ENCODE measurements at regions not wholly inside any gene's neighbourhood (a gene's known extent, or its start where the extent isn't known, plus 50 kb on each side); places are given as distances from the start of the nearest gene placed in this dataset.
"Not testable (repeated sequence)": the region's sequence is repeated elsewhere in the genome, so short reads cannot be mapped to it uniquely, and the experiment has no call there.

- no peak for ATAC-seq (ENCODE audit: low read depth)
- no peaks in the 10 kb centered on the region for H3K27me3 Mint-ChIP-seq
- peak overlapping the region; percentile 45 for H3K27ac Mint-ChIP-seq
- H3K9me3 Mint-ChIP-seq: no peaks in the 10 kb centered on the region
- no peaks in the 10 kb centered on the region for H3K36me3 Mint-ChIP-seq
- H3K4me1 Mint-ChIP-seq: peaks cover 34% of the 10 kb centered on the region
- DNase-seq (ENCODE audit: low spot score in 2 of 2): no peak
- no peak overlapping the region for H3K4me3 Mint-ChIP-seq
Measured at GRCh38 chr9:124133727-124134126, 122.2 kb downstream of the LHX2 start.

GRCh38 chr9:124134526-124134925 is 123.0 kb downstream of the LHX2 start:
- Mint-ChIP-seq H3K36me3 (no peaks in the 10 kb centered on the region), H3K4me1 (peaks cover 35% of the 10 kb centered on the region), H3K9me3 (no peaks in the 10 kb centered on the region), H3K27me3 (no peaks in the 10 kb centered on the region), H3K27ac (peak overlapping the region; percentile 55), H3K4me3 (no peak overlapping the region)
- ATAC-seq (ENCODE audit: low read depth): no peak
- no peak for DNase-seq (ENCODE audit: low spot score in 2 of 2)

- DNase-seq (ENCODE audit: low spot score in 2 of 2) (no peak), ATAC-seq (ENCODE audit: low read depth) (no peak)
- no peaks in the 10 kb centered on the region for H3K9me3 Mint-ChIP-seq
- H3K4me1 Mint-ChIP-seq: peaks cover 30% of the 10 kb centered on the region
- H3K27ac Mint-ChIP-seq: peak overlapping the region; percentile 1
- no peaks in the 10 kb centered on the region for H3K36me3 Mint-ChIP-seq
- peak overlapping the region; percentile 1 for H3K4me3 Mint-ChIP-seq
- no peaks in the 10 kb centered on the region for H3K27me3 Mint-ChIP-seq
Measured at GRCh38 chr9:124135813-124136365, 121.9 kb upstream of the NEK6 start.

- no peaks in the 10 kb centered on the region for H3K27me3 Mint-ChIP-seq
- H3K27ac Mint-ChIP-seq: peak overlapping the region; percentile 93
- ATAC-seq (ENCODE audit: low read depth) (peak; percentile 88), DNase-seq (ENCODE audit: low spot score in 2 of 2) (peak in 1 of 2 donors; percentile 27)
- H3K4me3 Mint-ChIP-seq: peak overlapping the region; percentile 71
- H3K36me3 Mint-ChIP-seq: no peaks in the 10 kb centered on the region
- H3K4me1 Mint-ChIP-seq: peaks cover 27% of the 10 kb centered on the region
- no peaks in the 10 kb centered on the region for H3K9me3 Mint-ChIP-seq
Measured at GRCh38 chr9:124137009-124137943, 120.5 kb upstream of the NEK6 start.

- no peaks in the 10 kb centered on the region for H3K27me3 Mint-ChIP-seq
Measured at GRCh38 chr9:124137944-124138335, 119.8 kb upstream of the NEK6 start.

GRCh38 chr9:124139001-124139400 is 118.7 kb upstream of the NEK6 start:
- no peak for ATAC-seq (ENCODE audit: low read depth)
- Mint-ChIP-seq H3K4me3 (no peak overlapping the region), H3K36me3 (no peaks in the 10 kb centered on the region), H3K27me3 (no peaks in the 10 kb centered on the region), H3K9me3 (no peaks in the 10 kb centered on the region), H3K4me1 (peaks cover 21% of the 10 kb centered on the region), H3K27ac (peak overlapping the region; percentile 69)
- DNase-seq (ENCODE audit: low spot score in 2 of 2): no peak

More at GRCh38 chr9:124137944-124138335, 119.8 kb upstream of the NEK6 start:
- DNase-seq (ENCODE audit: low spot score in 2 of 2) (no peak), ATAC-seq (ENCODE audit: low read depth) (no peak)
- Mint-ChIP-seq H3K4me1 (peaks cover 21% of the 10 kb centered on the region), H3K4me3 (peak overlapping the region; percentile 71), H3K36me3 (no peaks in the 10 kb centered on the region), H3K9me3 (no peaks in the 10 kb centered on the region), H3K27ac (peak overlapping the region; percentile 93)

GRCh38 chr9:124140941-124141568 is 116.7 kb upstream of the NEK6 start:
- no peak overlapping the region for H3K27ac Mint-ChIP-seq
- ATAC-seq (ENCODE audit: low read depth) (no peak), DNase-seq (ENCODE audit: low spot score in 2 of 2) (no peak)
- no peaks in the 10 kb centered on the region for H3K36me3 Mint-ChIP-seq
- peaks cover 14% of the 10 kb centered on the region for H3K4me1 Mint-ChIP-seq
- no peaks in the 10 kb centered on the region for H3K27me3 Mint-ChIP-seq
- H3K4me3 Mint-ChIP-seq: no peak overlapping the region
- H3K9me3 Mint-ChIP-seq: no peaks in the 10 kb centered on the region

GRCh38 chr9:124144561-124145123 is 113.1 kb upstream of the NEK6 start:
- H3K4me3 Mint-ChIP-seq; H3K27ac Mint-ChIP-seq; H3K9me3 Mint-ChIP-seq; H3K4me1 Mint-ChIP-seq; H3K27me3 Mint-ChIP-seq; DNase-seq (ENCODE audit: low spot score in 2 of 2); ATAC-seq (ENCODE audit: low read depth); H3K36me3 Mint-ChIP-seq: not testable (repeated sequence)

- H3K27ac Mint-ChIP-seq: no peak overlapping the region
- DNase-seq (ENCODE audit: low spot score in 2 of 2): no peak
Measured at GRCh38 chr9:124146031-124146561, 111.7 kb upstream of the NEK6 start.

GRCh38 chr9:124149992-124150391 is 107.8 kb upstream of the NEK6 start:
- no peaks in the 10 kb centered on the region for H3K27me3 Mint-ChIP-seq
- ATAC-seq (ENCODE audit: low read depth) (no peak), DNase-seq (ENCODE audit: low spot score in 2 of 2) (no peak)
- no peak overlapping the region for H3K27ac Mint-ChIP-seq
- no peak overlapping the region for H3K4me3 Mint-ChIP-seq
- peaks cover 2% of the 10 kb centered on the region for H3K9me3 Mint-ChIP-seq
- no peaks in the 10 kb centered on the region for H3K36me3 Mint-ChIP-seq
- H3K4me1 Mint-ChIP-seq: peaks cover 2% of the 10 kb centered on the region

More at GRCh38 chr9:124146031-124146561, 111.7 kb upstream of the NEK6 start:
- H3K4me3 Mint-ChIP-seq: no peak overlapping the region
- no peaks in the 10 kb centered on the region for H3K4me1 Mint-ChIP-seq
- no peaks in the 10 kb centered on the region for H3K27me3 Mint-ChIP-seq
- H3K9me3 Mint-ChIP-seq: peaks cover 2% of the 10 kb centered on the region
- ATAC-seq (ENCODE audit: low read depth): no peak
- H3K36me3 Mint-ChIP-seq: no peaks in the 10 kb centered on the region

- H3K27me3 Mint-ChIP-seq: no peaks in the 10 kb centered on the region
- H3K9me3 Mint-ChIP-seq: peaks cover 5% of the 10 kb centered on the region
- H3K27ac Mint-ChIP-seq: no peak overlapping the region
- no peak for DNase-seq (ENCODE audit: low spot score in 2 of 2)
- peaks cover 7% of the 10 kb centered on the region for H3K4me1 Mint-ChIP-seq
- H3K36me3 Mint-ChIP-seq: peaks cover 8% of the 10 kb centered on the region
- H3K4me3 Mint-ChIP-seq: no peak overlapping the region
- ATAC-seq (ENCODE audit: low read depth): no peak
Measured at GRCh38 chr9:124163760-124164255, 93.9 kb upstream of the NEK6 start.

- H3K27me3 Mint-ChIP-seq: no peaks in the 10 kb centered on the region
- no peak overlapping the region for H3K27ac Mint-ChIP-seq
- H3K4me1 Mint-ChIP-seq: peaks cover 7% of the 10 kb centered on the region
- H3K9me3 Mint-ChIP-seq: peaks cover 5% of the 10 kb centered on the region
- peaks cover 7% of the 10 kb centered on the region for H3K36me3 Mint-ChIP-seq
- H3K4me3 Mint-ChIP-seq: no peak overlapping the region
- no peak for DNase-seq (ENCODE audit: low spot score in 2 of 2)
- no peak for ATAC-seq (ENCODE audit: low read depth)
Measured at GRCh38 chr9:124164811-124165210, 92.9 kb upstream of the NEK6 start.

- Mint-ChIP-seq H3K27me3 (no peaks in the 10 kb centered on the region), H3K27ac (no peak overlapping the region), H3K36me3 (peaks cover 5% of the 10 kb centered on the region), H3K9me3 (peaks cover 7% of the 10 kb centered on the region), H3K4me1 (peaks cover 17% of the 10 kb centered on the region), H3K4me3 (peak overlapping the region; percentile 3)
- no peak for ATAC-seq (ENCODE audit: low read depth)
- DNase-seq (ENCODE audit: low spot score in 2 of 2): no peak
Measured at GRCh38 chr9:124174433-124174832, 83.3 kb upstream of the NEK6 start.
